GM12892 (cell line): ENCODE measurements at regions not wholly inside any gene's neighbourhood (a gene's known extent, or its start where the extent isn't known, plus 50 kb on each side); places are given as distances from the start of the nearest gene placed in this dataset.

Source experiments
- DNase-seq: peaks from one replicate; pipeline ENCODE4 v3.0.0; 2011; ENCODE audit not compliant: insufficient read length
- FAIRE-seq: peaks from 2 replicates; lab custom pipeline; 2011; peaks lifted over from hg19 to GRCh38; lab: Jason Lieb, UNC
- POLR2A ChIP-seq: IDR thresholded peaks from 2 replicates; pipeline ENCODE4 v1.6.1; 2011; ENCODE audit warnings: low read depth, low read length, control low read depth
- POLR2AphosphoS5 ChIP-seq: IDR thresholded peaks from 2 replicates; pipeline ENCODE4 v1.6.1; 2011; ENCODE audit warnings: low read depth, low read length, control low read depth
- TAF1 ChIP-seq: IDR thresholded peaks from 2 replicates; pipeline ENCODE4 v1.6.1; 2011; ENCODE audit warnings: low read depth, mild to moderate bottlenecking, control low read depth, low read length, borderline replicate concordance

DNA sequence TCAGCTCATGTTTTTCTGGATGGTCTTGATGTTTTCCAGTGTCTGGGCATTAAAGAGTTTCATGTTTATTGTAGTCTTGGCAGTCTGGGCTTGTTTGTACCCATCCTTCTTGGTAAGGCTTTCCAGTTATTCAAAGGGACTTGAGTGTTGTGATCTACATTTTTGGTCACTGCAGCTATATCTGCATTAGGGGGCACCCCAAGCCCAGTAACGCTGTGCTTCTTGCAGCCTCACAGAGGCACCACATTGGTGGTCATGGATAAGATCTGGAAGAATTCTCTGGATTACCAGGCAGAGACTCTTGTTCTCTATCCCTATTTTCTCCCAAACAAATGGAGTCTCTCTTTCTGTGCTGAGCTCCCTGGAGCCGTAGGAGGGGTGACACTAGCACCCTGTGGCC is 451.5 kb upstream of the FAT3 start:
- TF ChIP-seq TAF1, result no peak
- no peak for TF ChIP-seq POLR2AphosphoS5
- TF ChIP-seq POLR2A, result no peak
- no peak for FAIRE-seq
- no peak for DNase-seq

DNA sequence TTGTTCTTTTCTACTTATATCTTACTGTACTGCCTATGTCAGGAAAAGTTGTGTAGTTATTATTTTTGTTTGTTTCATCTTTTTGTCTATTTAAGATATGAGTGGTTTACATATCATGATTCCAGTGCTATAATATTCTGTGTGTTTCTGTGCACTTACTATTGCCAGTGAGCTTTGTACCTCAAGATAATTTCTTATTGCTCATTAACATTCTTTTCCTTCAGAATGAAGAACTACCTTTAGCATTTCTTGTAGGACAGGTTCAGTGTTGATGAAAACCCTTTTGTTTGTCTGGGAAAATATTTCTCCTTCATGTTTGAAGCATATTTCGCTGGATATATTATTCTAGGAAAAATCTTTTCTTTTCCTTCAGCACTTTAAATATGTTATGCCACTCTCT is 452.7 kb upstream of the FAT3 start:
- TF ChIP-seq POLR2A (no peak), TAF1 (no peak), POLR2AphosphoS5 (no peak)
- DNase-seq, result no peak
- FAIRE-seq, result no peak

DNA sequence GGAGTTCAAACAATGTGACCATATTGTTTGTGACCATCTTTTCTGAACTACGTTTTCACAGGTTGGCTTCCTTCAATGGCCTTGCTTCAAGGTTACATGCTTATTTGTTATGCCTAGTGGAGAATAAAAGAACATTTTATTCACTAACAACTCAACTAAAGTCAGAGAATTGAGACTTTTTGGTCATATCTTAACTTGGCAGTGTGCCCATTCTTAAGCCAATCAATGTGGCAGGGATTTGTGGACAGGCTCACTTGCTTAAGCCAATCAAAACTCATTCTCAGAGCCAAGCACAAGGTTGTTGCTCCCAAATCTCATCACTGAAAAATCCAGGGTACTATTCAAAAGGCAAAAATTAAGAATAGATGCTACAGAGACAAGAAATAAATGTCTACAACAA is 455.8 kb upstream of the FAT3 start:
- TF ChIP-seq TAF1 (no peak), POLR2A (no peak), POLR2AphosphoS5 (no peak)
- DNase-seq (no peak), FAIRE-seq (no peak)

DNA sequence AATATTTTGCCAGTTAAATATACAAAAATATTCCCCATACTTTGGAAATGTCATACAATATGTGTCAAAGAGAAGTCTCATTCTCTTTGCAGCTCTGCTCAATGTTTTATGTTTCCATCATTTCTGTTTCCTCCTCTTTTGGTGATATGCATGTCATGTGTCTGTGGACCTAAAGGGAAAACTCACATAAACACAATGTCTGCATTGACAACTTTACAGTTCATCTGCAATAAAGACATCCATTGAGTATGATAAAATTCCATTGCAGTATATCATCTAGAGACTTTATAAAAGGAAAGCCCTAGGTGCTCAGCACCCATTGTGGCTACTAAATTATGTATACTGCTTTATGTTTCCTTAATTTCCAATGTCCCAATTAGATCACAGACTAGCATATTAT is 461.3 kb upstream of the FAT3 start:
- TF ChIP-seq POLR2AphosphoS5 (no peak), TAF1 (no peak), POLR2A (no peak)
- no peak for FAIRE-seq
- DNase-seq, result no peak

DNA sequence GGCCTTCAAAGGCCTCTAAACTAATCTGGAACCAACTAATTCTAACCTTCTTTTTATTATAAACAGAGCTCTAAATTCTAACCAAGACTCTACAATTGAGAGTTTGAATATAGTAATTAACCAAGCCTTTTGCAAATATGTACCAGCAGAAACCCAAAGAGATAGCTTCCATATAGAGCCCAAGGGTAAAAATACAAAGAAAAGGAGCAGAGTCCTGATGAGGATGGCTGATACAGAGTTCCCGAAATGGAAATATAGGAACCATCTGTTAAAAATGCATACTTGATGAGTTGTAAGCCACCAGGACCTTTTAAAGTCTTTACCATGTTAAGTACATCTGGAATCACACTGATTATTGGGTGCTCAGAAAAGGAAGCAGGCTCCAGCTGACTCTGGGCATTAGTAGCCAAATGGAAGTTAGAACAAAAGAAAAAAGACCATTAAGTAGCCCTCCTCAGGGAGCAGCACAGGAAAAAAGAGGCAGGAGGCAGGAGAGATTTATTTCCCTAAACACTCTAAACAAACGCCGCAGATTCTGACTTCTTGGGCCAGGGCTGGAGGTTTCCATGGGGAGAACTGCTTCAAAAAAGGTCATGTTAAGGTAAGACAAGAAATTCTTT is 463.1 kb upstream of the FAT3 start:
- FAIRE-seq (no peak), DNase-seq (no peak)
- TF ChIP-seq POLR2A, result no peak

DNA sequence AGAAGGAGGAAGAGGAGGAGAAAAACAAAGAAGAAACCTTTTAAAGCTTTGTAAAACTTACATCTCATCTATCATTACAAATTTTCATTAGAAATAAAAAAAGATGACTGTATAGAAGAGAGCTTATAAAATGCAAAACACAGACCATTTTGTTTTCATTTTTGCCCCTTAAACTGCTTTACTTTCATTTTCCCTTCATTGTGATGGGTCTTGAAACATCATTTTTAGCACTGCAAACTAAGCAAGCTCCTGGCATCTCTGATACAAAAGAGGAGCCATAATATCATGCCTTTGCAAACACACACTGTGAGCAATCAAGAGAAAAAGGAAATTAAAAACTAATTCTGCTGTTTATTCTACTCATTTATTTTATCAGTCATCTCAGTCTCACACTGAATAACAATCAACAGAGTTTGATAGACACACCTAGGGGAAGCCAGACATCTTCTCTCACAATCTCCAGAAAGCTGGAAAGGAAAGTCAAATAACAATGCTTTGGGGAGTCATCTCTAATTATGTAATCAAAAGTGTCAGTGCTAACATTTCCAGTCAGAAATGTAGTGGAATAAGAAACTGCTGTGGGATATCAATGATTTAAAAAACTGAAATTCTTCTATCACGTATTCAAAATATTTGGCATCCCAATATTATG is 467.7 kb upstream of the FAT3 start:
- DNase-seq (no peak), FAIRE-seq (no peak)
- TF ChIP-seq POLR2A, result no peak
- TF ChIP-seq TAF1, result no peak
- TF ChIP-seq POLR2AphosphoS5, result no peak

DNA sequence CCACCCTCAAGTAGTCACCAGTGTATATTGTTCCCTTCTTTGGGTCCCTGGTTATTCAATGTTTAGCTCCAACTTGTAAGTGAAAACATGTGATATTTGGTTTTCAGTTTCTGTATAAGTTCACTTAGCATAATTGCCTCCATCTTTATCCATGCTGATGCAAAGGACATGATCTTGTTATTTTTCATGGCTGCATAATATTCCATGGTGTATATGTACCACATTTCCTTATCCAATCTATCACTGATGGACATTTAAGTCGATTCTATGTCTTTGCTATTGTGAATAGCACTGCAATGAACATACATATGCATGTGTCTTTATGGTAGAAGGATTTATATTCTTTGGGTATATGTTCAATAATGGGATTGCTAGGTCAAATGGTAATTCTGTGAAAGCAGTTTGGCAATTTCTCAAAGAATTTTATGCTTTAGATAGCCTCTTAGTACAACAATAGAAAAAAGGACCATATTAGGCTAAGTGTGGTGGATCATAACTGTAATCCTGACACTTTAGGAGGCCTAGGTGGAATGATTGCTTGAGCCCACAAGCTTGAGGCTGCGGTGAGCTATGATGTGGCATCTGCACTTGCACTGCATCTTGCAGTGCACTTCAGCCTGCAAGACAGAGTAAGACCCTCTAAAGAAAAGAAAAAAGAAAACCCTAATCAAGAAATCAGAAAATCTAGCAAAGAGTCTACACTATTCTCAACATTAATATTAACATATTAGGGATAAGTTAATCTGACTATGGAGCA is 468.5 kb upstream of the FAT3 start:
- TF ChIP-seq TAF1 (no peak), POLR2A (no peak), POLR2AphosphoS5 (no peak)
- no peak for FAIRE-seq
- DNase-seq, result no peak

DNA sequence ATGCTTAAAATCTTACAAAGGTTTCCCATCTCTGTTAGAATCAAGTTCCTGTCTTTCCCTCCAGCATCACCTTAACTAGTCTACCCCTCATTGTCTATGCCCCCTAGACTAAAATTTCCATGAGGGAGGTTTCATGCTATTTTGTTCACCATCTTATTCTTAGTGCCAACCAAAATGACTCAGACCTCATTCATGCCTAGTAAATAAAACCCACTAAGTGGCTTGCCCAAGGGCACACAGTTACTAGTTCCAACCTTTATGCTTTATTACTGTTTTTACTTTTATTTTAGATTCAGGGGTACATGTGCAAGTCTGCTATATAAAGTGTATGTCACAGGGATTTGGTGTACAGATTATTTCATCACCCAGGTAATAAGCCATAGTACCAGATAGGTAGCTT is 469.1 kb upstream of the FAT3 start:
- no peak for FAIRE-seq
- no peak for DNase-seq
- TF ChIP-seq TAF1, result no peak
- TF ChIP-seq POLR2A, result no peak
- no peak for TF ChIP-seq POLR2AphosphoS5

DNA sequence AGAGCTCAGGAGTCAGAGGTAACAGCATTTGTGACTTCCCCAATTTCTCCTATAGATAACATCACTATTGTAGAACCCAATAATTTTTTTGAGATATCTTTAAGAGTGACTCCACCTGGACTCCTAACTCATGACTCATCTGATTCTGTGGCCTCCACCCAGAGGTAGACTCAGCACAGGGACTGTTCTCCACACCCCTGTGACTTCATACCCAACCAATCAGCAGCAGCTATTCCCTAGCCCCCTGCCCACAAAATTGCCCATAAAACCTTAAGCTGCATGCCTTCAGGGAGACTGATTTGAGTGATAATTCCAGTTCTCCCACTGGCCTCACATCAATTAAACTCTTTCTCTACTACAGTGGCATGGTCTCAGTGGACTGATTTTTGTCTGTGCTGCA is 475.4 kb upstream of the FAT3 start:
- no peak for TF ChIP-seq TAF1
- DNase-seq (no peak), FAIRE-seq (no peak)

DNA sequence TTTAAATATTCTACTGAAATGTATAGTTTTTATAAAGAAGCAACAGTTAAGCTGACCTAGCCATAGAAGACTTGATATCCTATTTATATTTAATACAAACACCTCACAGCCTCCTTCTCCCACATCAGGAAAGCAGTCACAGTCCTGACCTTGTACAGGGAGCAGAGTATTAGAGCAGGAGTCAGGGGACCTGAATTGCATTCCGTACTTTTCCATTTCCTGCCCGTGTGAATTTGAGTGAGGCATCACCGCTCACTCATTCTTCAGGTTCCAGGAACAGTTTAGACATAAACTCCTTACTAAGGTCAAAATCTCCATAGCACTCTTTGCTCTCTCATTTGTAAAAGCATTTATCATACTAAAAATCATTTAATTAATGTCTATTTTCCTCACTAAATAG is 482.5 kb upstream of the FAT3 start:
- FAIRE-seq, result no peak
- TF ChIP-seq TAF1 (no peak), POLR2A (no peak), POLR2AphosphoS5 (no peak)
- no peak for DNase-seq

DNA sequence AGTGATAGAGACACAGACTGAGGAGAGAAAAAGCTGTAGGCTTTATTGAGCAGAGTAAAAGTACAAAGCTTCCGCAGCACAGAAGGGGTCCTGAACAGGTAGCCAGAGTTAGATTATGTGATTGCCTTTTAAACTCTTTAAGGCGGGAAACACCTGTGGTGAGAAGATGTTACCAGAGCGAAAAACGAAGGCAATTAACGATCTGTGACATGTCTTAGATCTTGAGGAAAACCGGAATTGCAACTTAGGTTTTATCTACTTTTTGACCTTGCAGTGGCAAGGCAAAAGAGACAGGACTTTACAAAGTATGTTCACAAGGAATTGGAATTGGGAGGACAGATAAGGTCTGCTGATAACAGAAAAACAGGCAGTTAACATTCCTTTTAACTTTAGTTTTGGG is 493.6 kb upstream of the FAT3 start:
- FAIRE-seq (no peak), DNase-seq (no peak)
- no peak for TF ChIP-seq POLR2AphosphoS5
- no peak for TF ChIP-seq POLR2A
- TF ChIP-seq TAF1, result no peak

DNA sequence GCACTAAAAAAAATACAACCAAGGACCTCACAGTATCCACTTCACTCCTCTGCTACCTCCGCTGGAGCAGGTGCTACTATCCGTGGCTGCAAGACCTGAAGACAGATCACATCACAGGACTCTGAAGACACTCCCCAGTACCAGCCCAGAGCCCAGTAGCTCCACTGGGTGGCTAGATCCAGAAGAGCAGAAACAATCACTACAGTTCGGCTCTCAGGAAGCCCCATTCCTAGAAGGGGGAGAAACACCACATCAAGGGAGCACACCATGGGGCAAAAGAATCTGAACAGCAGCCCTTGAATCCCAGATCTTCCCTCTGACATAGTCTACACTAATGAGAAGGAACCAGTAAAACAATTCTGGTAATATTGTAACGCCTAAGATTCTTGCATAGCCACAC is 494.0 kb upstream of the FAT3 start:
- no peak for FAIRE-seq
- no peak for TF ChIP-seq POLR2AphosphoS5
- TF ChIP-seq POLR2A, result no peak
- TF ChIP-seq TAF1, result no peak
- no peak for DNase-seq
